ENCODE measurements at regions not wholly inside any gene's neighbourhood (a gene's known extent, or its start where the extent isn't known, plus 50 kb on each side); places are given as distances from the start of the nearest gene placed in this dataset.
"Not testable (repeated sequence)": the region's sequence is repeated elsewhere in the genome, so short reads cannot be mapped to it uniquely, and the experiment has no call there.

DNA sequence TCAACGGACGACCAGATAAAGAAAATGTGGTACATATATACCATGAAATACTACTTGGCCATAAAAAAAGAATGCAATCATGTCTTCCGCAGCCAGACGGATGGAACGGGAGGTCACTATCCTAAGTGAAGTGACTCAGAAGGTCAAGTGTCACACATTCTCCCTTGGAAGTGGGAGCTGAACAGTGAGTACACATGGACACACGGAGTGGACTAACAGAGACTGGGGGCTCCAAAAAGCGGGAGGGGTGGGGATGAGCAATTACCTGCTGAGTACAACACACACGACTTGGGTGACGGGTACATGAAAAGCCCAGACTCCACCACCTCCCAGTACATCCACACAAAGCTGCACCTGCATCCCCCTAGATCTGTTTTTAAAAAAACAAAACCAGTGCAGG is 62.5 kb upstream of the TNK2 start:
- not testable (repeated sequence) for DNase-seq (ENCODE audit: low read depth)

DNA sequence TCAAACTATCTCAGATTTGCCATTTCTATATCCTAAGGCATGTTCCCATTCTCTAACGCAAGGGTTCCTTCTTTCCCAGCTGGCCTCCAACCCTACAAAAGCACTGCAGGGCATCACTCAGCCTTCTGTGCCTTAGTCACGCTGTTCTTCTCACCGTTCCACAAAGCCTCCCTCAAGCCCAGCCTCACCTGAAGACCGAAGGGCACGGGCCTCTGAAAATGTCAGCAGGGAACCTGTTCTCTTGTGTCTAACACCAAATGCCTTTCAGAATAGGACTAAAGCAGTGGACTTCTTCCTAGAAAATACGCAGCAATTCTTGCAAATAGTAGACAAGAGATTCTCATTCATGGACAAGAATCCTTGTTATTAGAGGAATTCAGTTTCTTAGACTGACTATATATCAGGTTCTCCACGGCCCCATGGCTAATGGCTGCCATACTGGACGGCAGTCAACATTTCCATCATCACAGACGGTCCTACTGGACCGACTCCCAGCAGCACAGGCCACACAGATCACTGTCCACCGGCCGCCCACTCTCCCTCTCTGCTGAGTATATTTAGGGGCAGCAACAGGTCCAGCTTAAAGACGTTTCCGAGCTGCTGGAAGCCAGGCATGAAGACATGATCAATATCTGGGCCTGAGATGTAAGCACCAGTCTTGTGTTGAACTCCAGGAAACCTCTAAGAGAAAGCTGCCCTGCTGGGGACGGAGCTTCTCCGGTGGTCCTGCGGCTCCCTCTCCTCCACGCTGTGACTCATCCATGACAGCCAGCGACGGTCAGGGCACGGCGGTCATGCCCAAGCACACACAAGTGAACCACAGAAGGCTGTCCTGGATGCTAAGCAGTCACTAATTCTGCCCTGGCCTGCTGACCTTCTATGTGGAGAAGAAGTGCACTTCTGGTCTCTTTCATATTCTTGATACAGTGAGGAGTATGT is 61.8 kb upstream of the TNK2 start:
- DNase-seq (ENCODE audit: low read depth): not testable (repeated sequence)

DNA sequence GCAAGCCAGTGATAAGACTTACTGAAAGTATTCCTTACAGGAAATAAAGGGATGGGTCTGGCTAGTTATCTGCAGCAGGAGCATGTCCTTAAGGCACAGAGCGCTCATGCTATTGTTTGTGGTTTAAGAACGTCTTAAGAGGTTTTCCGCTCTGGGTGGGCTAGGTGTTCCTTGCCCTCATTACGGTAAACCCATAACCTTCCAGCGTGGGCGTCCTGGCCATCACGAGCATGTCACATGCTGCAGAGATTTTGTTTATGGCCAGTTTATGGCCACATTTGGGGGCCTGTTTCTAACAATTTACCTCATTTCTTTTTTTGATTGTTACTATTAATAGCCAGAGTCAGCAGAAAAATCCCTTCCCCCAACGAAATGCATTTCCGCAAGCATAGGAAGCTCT is 61.0 kb upstream of the TNK2 start:
- DNase-seq (ENCODE audit: low read depth): not testable (repeated sequence)

DNA sequence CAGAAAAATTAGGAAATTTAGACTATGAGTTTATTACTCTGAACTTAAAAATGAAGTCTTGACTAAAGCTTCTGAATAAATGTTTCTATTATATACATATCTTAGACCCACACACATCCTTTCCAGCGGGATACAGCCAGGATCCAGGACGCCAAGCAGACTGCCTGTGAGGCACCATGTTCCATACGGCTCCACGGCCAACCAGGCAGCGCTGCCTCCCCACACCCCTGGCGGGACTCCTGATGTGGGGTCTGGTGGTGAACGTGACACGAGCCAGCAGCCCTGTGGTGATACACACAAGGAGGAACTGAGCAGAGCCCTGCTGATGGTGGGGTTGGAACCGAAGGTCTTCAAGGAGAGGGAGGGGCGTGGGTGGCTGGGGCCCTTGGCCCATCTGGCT is 59.8 kb upstream of the TNK2 start:
- DNase-seq (ENCODE audit: low read depth): not testable (repeated sequence)

DNA sequence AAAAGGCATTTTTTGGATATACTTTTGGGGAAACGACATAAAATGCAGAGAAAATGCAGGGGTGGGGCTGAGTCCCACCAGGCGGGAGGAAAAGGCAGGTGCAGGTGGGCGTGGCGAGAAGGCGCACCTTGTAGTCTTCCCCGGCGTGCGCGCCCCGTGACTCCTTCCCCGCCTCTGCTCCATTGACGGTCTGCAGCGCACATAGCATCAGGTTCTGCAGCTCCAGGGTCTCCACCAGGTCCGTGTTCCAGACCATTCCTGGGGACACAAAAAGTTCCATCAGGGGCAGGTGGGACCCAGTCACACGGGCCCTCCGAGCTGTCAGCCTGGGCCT is 59.0 kb upstream of the TNK2 start:
- not testable (repeated sequence) for DNase-seq (ENCODE audit: low read depth)

DNA sequence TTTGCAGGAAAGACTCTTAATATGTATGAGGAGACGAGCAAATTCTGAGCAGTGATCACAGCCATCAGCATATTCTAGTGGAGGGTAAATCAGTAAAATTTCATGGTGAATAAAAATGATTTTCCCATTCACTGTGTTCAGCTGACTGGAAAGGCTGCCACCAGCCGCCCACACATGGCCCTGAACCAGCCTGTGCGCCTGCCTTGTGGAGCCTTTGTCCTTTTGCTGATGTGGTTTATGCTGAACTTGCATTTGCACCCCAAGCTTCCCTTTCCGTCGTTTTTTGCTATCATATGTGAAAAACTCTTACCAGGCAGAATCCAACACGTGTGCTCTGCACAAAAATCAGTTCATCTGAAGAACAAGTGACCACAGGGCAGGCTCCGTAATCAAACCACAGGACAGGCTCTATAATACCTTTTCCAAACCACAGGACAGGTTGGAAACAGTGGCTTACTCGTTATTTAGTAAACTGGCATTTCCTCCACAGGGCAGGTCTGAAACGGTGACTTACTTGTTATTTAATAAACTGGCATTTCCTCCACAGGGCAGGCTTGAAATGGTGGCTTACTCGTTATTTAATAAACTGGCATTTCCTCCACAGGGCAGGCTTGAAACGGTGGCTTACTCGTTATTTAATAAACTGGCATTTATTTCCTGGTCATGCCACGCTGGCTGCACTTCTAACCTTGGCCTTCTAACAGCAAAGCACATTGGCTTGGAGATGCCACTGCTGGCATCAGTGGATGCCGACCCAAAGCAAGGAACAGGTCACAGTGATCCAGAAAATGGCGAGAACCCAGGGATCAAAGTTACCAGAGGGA is 58.4 kb upstream of the TNK2 start:
- DNase-seq (ENCODE audit: low read depth): not testable (repeated sequence)

DNA sequence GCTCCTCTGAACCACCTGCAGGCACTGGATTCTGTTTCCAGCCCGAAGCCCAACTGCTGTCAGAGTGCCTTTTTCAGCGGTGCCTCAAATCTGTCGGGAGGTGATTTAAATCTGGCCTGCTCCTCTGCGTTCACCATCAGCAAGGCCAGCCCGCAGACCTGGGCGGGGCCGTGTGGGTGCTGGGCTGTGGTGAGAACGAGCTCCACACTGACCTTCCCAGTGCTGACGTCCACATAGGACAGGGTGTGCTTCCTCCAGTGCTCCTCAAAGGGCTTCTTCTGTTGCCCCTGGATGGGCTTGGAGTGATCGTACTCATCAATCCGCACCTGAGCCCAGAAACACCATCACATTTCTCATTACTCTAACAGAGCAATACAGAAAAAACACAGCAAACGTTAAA is 56.9 kb upstream of the TNK2 start:
- DNase-seq (ENCODE audit: low read depth): not testable (repeated sequence)

DNA sequence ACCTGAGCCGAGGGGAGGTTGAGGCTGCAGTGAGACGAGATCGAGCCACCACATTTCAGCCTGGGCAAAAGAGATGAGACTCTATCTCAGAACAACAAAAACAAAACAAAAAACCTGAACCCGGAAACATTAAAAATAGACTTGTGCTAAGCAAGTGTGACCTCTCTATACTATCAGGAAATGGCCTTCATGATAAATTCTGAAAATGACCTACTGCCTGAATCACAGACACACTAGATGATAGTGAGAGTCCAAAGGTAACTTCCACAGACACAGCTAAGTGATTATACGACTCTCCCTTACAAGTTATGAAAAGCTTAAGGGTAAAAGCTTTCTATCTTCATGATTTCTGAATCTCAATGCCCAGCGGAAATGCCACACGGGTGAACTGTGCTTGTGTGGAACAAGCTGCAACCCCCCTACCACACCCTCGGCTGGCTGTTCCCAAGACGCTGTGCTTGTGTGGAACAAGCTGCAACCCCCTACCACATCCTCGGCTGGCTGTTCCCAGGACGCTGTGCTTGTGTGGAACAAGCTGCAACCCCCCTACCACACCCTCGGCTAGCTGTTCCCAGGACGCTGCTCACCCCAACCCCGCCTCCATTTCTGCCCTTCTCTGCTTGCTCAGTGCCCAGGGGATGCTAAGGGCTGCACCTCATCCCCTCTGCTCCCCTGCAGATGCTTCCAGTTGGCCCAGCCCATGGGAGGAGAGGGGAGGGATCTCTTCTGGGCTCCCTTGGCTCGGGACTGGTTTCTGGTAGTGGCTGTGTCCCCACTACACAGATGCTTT is 56.2 kb upstream of the TNK2 start:
- not testable (repeated sequence) for DNase-seq (ENCODE audit: low read depth)

DNA sequence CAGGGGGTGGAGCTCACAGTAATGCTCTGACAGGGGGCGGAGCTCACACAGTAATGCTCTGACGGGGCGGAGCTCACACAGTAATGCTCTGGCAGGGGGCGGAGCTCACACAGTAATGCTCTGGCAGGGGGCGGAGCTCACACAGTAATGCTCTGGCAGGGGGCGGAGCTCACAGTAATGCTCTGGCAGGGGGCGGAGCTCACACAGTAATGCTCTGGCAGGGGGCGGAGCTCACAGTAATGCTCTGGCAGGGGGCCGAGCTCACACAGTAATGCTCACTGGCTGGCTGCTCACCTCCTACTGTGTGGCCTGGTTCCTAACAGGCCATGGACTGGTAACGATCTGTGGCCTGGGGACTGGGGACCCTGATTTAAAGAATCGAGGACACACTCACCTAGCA is 53.9 kb upstream of the TNK2 start:
- DNase-seq (ENCODE audit: low read depth): not testable (repeated sequence)

DNA sequence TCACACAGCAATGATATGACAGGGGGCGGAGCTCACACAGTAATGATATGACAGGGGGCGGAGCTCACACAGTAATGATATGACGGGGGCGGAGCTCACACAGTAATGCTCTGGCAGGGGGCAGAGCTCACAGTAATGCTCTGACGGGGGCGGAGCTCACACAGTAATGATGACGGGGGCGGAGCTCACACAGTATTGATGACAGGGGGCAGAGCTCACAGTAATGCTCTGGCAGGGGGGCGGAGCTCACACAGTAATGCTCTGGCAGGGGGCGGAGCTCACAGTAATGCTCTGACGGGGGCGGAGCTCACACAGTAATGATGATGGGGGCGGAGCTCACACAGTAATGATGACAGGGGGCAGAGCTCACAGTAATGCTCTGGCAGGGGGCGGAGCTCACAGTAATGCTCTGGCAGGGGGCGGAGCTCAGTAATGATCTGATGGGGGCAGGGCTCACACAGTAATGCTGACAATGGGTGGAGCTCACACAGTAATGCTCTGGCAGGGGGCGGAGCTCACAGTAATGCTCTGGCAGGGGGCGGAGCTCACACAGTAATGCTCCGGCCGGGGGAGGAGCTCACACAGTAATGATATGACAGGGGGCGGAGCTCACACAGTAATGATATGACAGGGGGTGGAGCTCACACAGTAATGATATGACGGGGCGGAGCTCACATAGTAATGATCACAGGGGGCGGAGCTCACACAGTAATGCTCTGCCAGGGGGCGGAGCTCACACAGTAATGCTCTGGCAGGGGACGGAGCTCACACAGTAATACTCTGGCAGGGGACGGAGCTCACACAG is 52.8 kb upstream of the TNK2 start:
- DNase-seq (ENCODE audit: low read depth): not testable (repeated sequence)

DNA sequence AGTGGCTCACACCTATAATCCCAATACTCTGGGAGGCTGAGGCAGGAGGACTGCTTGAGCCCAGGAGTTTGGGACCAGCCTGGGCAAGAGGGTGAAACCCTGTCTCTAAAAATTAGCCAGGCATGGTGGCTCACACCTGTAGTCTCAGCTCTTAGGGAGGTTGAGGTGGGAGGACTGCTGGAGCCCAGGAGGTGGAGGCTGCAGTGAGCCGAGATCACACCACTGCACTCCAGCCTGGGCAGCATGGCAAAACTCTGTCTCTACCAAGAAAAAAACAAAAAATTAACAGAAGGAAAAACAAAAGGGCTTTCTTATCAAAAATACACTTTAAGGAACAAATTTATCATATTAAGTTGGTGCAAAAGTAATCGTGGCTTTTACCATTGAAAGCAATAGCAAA is 51.8 kb upstream of the TNK2 start:
- not testable (repeated sequence) for DNase-seq (ENCODE audit: low read depth)

DNA sequence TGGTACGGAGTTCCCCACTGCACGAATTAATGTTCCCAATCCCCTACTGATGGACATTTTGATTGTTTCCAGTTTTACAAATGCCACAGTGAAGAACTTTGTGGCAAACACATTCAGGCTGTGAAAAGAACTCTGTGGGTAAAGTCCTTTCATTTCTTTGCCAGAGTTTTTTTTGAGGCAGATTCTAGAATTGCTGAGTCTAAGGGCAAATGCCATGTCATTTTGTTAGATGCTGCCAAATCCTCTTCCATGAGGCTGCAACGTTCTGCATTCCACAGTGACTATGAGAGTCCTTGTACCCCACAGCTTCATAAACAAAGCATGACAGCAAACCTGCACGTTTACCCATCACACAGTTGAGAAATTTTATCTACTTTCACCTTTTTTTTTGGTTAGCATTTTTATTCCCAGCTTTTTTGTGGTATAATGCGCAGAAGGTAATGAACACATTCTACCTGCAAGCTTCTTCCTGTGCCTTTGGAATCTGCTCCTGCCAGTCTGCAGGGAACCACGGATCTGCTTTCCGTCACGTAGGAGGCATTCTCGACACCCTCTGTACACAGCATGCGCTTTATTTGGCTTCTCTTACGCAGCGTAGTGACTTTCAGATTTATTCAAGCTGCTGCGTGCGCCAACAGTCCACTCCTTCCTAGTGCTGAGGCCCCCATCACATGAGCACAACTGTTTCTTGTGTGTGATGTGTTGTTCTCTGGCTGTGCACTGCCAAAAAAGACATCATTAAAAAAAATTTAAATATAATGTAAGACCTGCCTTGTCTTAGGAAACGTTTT is 51.2 kb upstream of the TNK2 start:
- not testable (repeated sequence) for DNase-seq (ENCODE audit: low read depth)

DNA sequence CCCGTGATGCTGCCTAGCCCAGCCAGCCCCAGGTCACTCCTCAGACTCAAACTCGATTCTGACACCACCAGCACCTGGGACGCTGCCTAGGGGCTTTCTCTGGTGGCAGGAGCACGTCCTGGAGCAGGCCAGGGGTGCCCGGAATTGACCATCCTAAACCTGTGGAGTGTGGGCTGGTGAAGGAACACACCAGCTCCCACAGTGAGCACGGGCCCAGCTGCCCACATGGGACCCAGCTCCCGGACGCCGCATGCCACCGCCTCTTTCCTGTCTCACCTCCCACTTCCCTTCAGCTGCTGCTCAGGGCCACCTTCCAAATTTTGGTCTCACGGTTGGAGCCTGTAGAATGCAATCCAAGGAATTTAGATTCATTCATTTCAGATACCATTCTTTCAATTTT is 50.4 kb upstream of the TNK2 start:
- not testable (repeated sequence) for DNase-seq (ENCODE audit: low read depth)

All from fibroblast of the conjunctiva (primary cell).